ENCODE measurements at regions not wholly inside any gene's neighbourhood (a gene's known extent, or its start where the extent isn't known, plus 50 kb on each side); places are given as distances from the start of the nearest gene placed in this dataset.

- H3K4me3 ChIP-seq = no peak overlapping the region
- H3K36me3 ChIP-seq = no peaks in the 10 kb centered on the region
- H3K4me1 ChIP-seq = no peaks in the 10 kb centered on the region
- TF ChIP-seq CTCF (IDR thresholded peaks at IDR 0.05) = no peak
- H3K27me3 ChIP-seq = no peaks in the 10 kb centered on the region
- intact Hi-C loops (cut with DNase I) = no loop called here
- 79 to 81% methylated on average over 9 of the region's 9 CpGs for WGBS, 2 donors
- ATAC-seq = peak in 3 of 8 donors; percentile 28 to 41 (median 34)
- no peak for DNase-seq
- peaks cover 0 to 7% (median 0%) of the 10 kb centered on the region in 11 donors for H3K9me3 ChIP-seq
- H3K27ac ChIP-seq = no peak overlapping the region
These were observed 64.0 kb upstream of the DUSP5 start for GRCh38 chr10:110433740-110434139.

GRCh38 chr10:110434489-110435096, 63.1 kb upstream of the DUSP5 start:
- DNase-seq (no peak), ATAC-seq (no peak)
- H3K27me3 ChIP-seq = no peaks in the 10 kb centered on the region
- intact Hi-C loops (cut with DNase I) = no loop called here
- H3K27ac ChIP-seq = no peak overlapping the region
- whole genome bisulfite sequencing, 2 donors = 80 to 88% methylated on average over 5 of the region's 5 CpGs
- no peak overlapping the region for H3K4me3 ChIP-seq
- TF ChIP-seq CTCF (IDR thresholded peaks at IDR 0.05) = no peak
- no peaks in the 10 kb centered on the region for H3K36me3 ChIP-seq
- peaks cover 0 to 7% (median 0%) of the 10 kb centered on the region in 11 donors for H3K9me3 ChIP-seq
- no peaks in the 10 kb centered on the region for H3K4me1 ChIP-seq

DNA sequence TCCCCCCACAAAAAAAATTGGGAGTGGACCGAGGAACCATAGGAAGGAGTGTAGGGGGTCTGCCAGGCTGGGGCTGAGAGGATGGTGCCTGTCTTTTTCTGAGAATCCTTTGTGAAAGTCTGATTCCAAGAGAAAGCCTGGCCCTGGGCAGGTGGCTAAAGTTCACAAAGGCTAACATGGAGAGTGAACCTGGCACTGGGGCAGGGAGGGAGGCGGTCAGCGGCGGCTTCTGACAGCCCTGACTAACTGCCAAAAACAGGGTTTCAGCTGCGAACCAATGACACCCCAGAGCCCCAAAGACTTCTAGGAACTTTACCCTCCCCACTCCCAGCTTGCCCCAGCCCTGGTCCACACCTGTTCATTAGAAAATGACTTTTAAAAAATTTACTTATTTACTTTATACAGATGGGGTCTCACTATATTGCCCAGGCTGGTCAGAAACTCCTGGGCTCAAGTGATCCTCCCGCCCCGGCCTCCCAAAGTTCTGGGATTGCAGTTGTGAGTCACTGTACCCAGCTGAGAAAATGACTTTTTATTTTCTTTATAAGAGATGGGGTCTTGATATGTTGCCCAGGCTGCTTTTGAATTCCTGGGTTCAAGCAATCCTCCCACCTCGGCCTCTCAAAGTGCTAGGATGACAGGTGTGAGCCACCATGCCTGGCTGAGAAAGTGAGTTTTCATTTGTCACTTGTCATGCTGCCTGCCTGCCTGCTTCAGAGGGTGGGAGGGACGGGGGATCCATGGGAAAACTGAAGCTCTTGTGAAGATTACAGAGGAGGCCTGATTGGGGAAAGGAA, 61.0 kb upstream of the DUSP5 start:
- DNase-seq (no peak), ATAC-seq (no peak)
- Histone ChIP-seq H3K27me3 (no peaks in the 10 kb centered on the region), H3K9me3 (peaks cover 0 to 7% (median 0%) of the 10 kb centered on the region in 11 donors), H3K4me3 (no peak overlapping the region), H3K27ac (no peak overlapping the region), H3K4me1 (peaks cover 0 to 2% (median 0%) of the 10 kb centered on the region in 9 donors), H3K36me3 (no peaks in the 10 kb centered on the region)
- TF ChIP-seq CTCF (IDR thresholded peaks at IDR 0.05) = no peak
- intact Hi-C loops (cut with DNase I) = no loop called here
- 90 to 91% methylated on average over 9 of the region's 9 CpGs for WGBS, 2 donors

- DNase-seq (no peak), ATAC-seq (no peak)
- H3K27me3 ChIP-seq = no peaks in the 10 kb centered on the region
- 79 to 85% methylated on average over 3 of the region's 3 CpGs for WGBS, 2 donors
- no peak for TF ChIP-seq CTCF (IDR thresholded peaks at IDR 0.05)
- intact Hi-C loops (cut with DNase I) = no loop called here
- peaks cover 0 to 5% (median 0%) of the 10 kb centered on the region in 9 donors for H3K4me1 ChIP-seq
- H3K27ac ChIP-seq = no peak overlapping the region
- H3K4me3 ChIP-seq = no peak overlapping the region
- H3K9me3 ChIP-seq = peaks cover 0 to 7% (median 0%) of the 10 kb centered on the region in 11 donors
- H3K36me3 ChIP-seq = no peaks in the 10 kb centered on the region
These were observed 60.4 kb upstream of the DUSP5 start for GRCh38 chr10:110437351-110437605.

Data from heart right ventricle (tissue), 16 donors.